Renal pelvis (tissue), 1 donor: ENCODE measurements at regions not wholly inside any gene's neighbourhood (a gene's known extent, or its start where the extent isn't known, plus 50 kb on each side); places are given as distances from the start of the nearest gene placed in this dataset.

ENCODE experiments used
- DNase-seq: peaks from one replicate; pipeline ENCODE4 v3.0.0-alpha.2; 2013

GRCh38 chr4:31516520-31516919 is 796.4 kb downstream of the PCDH7 start:
- no peak for DNase-seq

- DNase-seq: no peak
Measured at GRCh38 chr4:31518796-31519250, 798.7 kb downstream of the PCDH7 start.

GRCh38 chr4:31530555-31530954 is 810.4 kb downstream of the PCDH7 start:
- DNase-seq: no peak

GRCh38 chr4:31538877-31539276 is 818.7 kb downstream of the PCDH7 start:
- DNase-seq: no peak

- no peak for DNase-seq
Measured at GRCh38 chr4:31539284-31540069, 819.3 kb downstream of the PCDH7 start.

GRCh38 chr4:31545330-31545729 is 825.2 kb downstream of the PCDH7 start:
- DNase-seq: no peak

GRCh38 chr4:31545755-31546154 is 825.6 kb downstream of the PCDH7 start:
- no peak for DNase-seq

GRCh38 chr4:31548021-31548420 is 827.9 kb downstream of the PCDH7 start:
- peak; percentile 35 for DNase-seq

- DNase-seq: no peak
Measured at GRCh38 chr4:31548823-31549222, 828.7 kb downstream of the PCDH7 start.

- no peak for DNase-seq
Measured at GRCh38 chr4:31549256-31549655, 829.1 kb downstream of the PCDH7 start.

- DNase-seq: no peak
Measured at GRCh38 chr4:31557437-31557836, 837.3 kb downstream of the PCDH7 start.

- DNase-seq: no peak
Measured at GRCh38 chr4:31573554-31573953, 853.4 kb downstream of the PCDH7 start.

GRCh38 chr4:31575504-31575903 is 855.3 kb downstream of the PCDH7 start:
- no peak for DNase-seq

- DNase-seq: no peak
Measured at GRCh38 chr4:31580843-31581242, 860.7 kb downstream of the PCDH7 start.

GRCh38 chr4:31585503-31585902 is 865.3 kb downstream of the PCDH7 start:
- no peak for DNase-seq

- no peak for DNase-seq
Measured at GRCh38 chr4:31592293-31592692, 872.1 kb downstream of the PCDH7 start.

GRCh38 chr4:31595496-31595895 is 875.3 kb downstream of the PCDH7 start:
- no peak for DNase-seq

GRCh38 chr4:31598639-31599038 is 878.5 kb downstream of the PCDH7 start:
- DNase-seq: no peak

- DNase-seq: no peak
Measured at GRCh38 chr4:31601793-31602192, 881.6 kb downstream of the PCDH7 start.

- DNase-seq: peak; percentile 8
Measured at GRCh38 chr4:31613946-31614623, 893.9 kb downstream of the PCDH7 start.

- no peak for DNase-seq
Measured at GRCh38 chr4:31617667-31618066, 897.5 kb downstream of the PCDH7 start.

GRCh38 chr4:31620476-31620875 is 900.3 kb downstream of the PCDH7 start:
- no peak for DNase-seq

- no peak for DNase-seq
Measured at GRCh38 chr4:31645236-31645635, 925.1 kb downstream of the PCDH7 start.

GRCh38 chr4:31647786-31648185 is 927.6 kb downstream of the PCDH7 start:
- no peak for DNase-seq
